ENCODE measurements at regions not wholly inside any gene's neighbourhood (a gene's known extent, or its start where the extent isn't known, plus 50 kb on each side); places are given as distances from the start of the nearest gene placed in this dataset.
"Not testable (repeated sequence)": the region's sequence is repeated elsewhere in the genome, so short reads cannot be mapped to it uniquely, and the experiment has no call there.

DNA sequence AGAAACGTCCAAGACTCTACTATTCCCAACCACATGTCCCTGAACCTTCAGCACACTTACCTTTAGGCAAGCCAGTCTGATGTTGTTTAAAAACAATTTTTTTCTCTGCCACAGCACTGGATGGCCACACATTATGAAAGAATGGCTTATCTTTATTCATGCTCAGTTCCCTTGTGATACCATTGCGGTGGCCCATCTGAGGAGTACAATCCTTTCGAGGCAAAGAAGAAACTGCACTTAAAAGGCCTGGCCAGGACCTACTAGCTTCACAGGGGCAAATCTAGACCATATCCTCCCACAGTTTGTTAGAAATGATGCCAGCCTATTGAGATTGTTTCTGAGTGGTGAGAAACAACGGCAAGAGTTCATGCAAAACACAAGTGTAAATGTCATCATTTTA, 88.4 kb upstream of the PLEKHG1 start:
- Histone ChIP-seq H3K4me3 (ENCODE audit: low read depth, low read length) (no peak overlapping the region), H3K27me3 (replicated peaks) (no peaks in the 10 kb centered on the region), H3K36me3 (replicated peaks) (no peaks in the 10 kb centered on the region), H3K27ac (no peak overlapping the region)
- TF ChIP-seq, protein P1, sequence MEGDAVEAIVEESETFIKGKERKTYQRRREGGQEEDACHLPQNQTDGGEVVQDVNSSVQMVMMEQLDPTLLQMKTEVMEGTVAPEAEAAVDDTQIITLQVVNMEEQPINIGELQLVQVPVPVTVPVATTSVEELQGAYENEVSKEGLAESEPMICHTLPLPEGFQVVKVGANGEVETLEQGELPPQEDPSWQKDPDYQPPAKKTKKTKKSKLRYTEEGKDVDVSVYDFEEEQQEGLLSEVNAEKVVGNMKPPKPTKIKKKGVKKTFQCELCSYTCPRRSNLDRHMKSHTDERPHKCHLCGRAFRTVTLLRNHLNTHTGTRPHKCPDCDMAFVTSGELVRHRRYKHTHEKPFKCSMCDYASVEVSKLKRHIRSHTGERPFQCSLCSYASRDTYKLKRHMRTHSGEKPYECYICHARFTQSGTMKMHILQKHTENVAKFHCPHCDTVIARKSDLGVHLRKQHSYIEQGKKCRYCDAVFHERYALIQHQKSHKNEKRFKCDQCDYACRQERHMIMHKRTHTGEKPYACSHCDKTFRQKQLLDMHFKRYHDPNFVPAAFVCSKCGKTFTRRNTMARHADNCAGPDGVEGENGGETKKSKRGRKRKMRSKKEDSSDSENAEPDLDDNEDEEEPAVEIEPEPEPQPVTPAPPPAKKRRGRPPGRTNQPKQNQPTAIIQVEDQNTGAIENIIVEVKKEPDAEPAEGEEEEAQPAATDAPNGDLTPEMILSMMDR (IDR thresholded peaks at IDR 0.05; ENCODE audit: low read depth, low read length, missing control alignments) = no peak
- no peak for DNase-seq
- in situ Hi-C loops (cut with HindIII; ENCODE audit: low pct_ligation_motif_present, low sequenced_read_pairs) = no loop called here

DNA sequence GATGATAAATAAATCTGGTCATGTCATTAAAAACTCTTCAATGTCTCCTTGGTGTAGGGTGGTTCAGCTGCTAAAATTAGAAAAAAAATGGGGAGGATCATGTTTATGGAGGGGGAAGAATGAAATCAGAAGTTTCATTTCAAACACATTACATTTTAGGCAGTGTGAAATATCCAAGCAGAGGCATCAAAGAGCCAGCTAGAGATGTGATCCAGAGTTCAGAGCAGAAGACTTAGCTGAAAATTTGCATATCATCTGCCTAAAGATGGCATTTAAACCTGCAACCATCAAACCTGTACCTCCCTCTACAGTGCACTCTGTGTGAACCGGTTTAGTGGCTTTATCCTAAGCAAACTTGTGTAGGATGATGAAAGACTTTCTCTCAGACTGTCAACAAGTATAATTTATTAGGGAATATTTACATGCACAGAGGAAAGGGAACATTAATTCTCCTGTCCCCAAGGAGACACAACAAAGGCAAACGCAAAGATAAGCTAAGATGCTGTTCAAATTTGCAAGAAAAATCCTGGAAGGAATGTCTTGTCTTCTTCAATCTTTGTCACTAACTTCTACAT, 84.8 kb upstream of the PLEKHG1 start:
- TF ChIP-seq, protein P1 (IDR thresholded peaks at IDR 0.05; ENCODE audit: low read depth, low read length, missing control alignments) = no peak
- in situ Hi-C loops (cut with HindIII; ENCODE audit: low pct_ligation_motif_present, low sequenced_read_pairs) = no loop called here
- Histone ChIP-seq H3K4me3 (ENCODE audit: low read depth, low read length) (no peak overlapping the region), H3K27ac (no peak overlapping the region), H3K27me3 (replicated peaks) (no peaks in the 10 kb centered on the region), H3K36me3 (replicated peaks) (no peaks in the 10 kb centered on the region)
- no peak for DNase-seq

DNA sequence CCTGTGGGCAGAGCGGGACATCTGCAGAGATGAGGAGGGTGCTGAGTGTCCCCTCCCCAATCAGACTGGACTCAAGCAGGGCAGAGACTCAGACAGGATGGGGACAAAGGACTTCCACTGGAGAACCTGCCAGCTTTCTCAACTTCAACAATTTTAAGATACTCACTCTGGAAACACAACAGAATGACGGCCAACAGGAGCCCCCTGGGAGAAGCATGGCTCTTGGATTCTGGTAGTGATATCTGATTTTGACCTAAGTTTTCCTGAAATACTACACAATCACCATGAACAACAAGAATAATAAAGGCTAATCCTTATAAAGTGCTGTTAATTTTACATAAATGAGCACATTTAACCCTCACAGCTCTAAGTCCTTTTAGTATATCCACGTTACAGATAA, 83.5 kb upstream of the PLEKHG1 start:
- no peaks in the 10 kb centered on the region for H3K36me3 ChIP-seq (replicated peaks)
- no peak overlapping the region for H3K4me3 ChIP-seq (ENCODE audit: low read depth, low read length)
- DNase-seq = no peak
- no peak overlapping the region for H3K27ac ChIP-seq
- in situ Hi-C loops (cut with HindIII; ENCODE audit: low pct_ligation_motif_present, low sequenced_read_pairs) = no loop called here
- H3K27me3 ChIP-seq (replicated peaks) = no peaks in the 10 kb centered on the region
- TF ChIP-seq, protein P1 (IDR thresholded peaks at IDR 0.05; ENCODE audit: low read depth, low read length, missing control alignments) = no peak

DNA sequence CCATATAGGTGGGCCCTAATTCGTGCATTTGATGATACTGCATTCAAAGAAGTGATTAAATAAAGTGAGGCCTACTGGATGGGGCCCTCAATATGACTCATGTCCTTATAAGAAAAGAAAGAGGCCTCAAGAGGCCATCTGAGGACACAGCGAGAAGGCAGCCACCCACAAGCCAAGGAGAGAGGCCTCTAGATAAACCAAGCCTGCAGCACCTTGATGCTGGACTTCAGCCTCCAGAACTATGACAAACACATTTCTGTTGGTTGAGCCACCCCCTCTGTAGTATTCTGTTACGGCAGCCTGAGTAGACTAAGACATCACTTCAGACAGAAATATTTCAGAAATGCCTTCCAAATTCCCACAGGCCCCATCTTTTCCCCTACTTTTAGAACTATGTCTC, 82.5 kb upstream of the PLEKHG1 start:
- in situ Hi-C loops (cut with HindIII; ENCODE audit: low pct_ligation_motif_present, low sequenced_read_pairs) = no loop called here
- TF ChIP-seq, protein P1 (IDR thresholded peaks at IDR 0.05; ENCODE audit: low read depth, low read length, missing control alignments) = no peak
- no peaks in the 10 kb centered on the region for H3K27me3 ChIP-seq (replicated peaks)
- H3K4me3 ChIP-seq (ENCODE audit: low read depth, low read length) = no peak overlapping the region
- no peaks in the 10 kb centered on the region for H3K36me3 ChIP-seq (replicated peaks)
- H3K27ac ChIP-seq = no peak overlapping the region
- DNase-seq = peak; percentile 29

DNA sequence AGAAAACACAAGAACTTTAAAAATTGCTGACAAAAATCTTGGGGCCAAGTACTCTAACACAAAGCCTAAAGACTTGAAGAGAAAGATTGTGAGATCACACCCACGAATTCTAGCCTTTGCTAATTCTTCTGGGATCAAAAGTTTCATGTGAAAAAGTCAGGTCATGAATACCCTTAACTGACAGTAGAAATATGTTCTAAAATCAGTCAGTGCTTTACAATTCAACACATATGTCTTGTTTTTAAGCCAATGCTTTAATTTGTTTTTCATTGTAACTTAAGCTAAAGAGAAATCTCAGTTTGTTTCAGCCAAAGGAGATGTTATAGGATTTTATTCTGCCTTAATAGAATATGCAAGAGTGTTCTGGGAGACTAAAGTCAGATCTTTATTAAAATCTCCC, 78.2 kb upstream of the PLEKHG1 start:
- TF ChIP-seq, protein P1 (IDR thresholded peaks at IDR 0.05; ENCODE audit: low read depth, low read length, missing control alignments) = no peak

DNA sequence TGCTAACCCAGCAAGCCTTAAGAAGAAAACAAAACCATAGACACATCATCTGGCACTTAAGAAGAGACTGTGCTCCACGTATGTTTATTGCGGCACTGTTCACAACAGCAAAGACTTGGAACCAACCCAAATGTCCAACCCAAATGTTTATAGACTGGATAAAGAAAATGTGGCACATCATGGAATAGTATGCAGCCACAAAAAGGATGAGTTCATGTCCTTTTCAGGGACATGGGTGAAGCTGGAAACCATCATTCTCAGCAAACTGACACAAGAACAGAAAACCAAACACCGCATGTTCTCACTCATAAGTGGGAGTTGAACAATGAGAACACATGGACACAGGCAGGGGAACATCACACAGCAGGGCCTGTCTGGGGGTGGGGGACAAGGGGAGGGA, 76.5 kb upstream of the PLEKHG1 start:
- not testable (repeated sequence) for DNase-seq

More for the DNA sequence above, 78.2 kb upstream of the PLEKHG1 start:
- in situ Hi-C loops (cut with HindIII; ENCODE audit: low pct_ligation_motif_present, low sequenced_read_pairs) = no loop called here
- Histone ChIP-seq H3K27ac (no peak overlapping the region), H3K27me3 (replicated peaks) (no peaks in the 10 kb centered on the region), H3K4me3 (ENCODE audit: low read depth, low read length) (no peak overlapping the region), H3K36me3 (replicated peaks) (no peaks in the 10 kb centered on the region)
- DNase-seq = no peak

More for the DNA sequence above, 76.5 kb upstream of the PLEKHG1 start:
- in situ Hi-C loops (cut with HindIII; ENCODE audit: low pct_ligation_motif_present, low sequenced_read_pairs); H3K27ac ChIP-seq; H3K4me3 ChIP-seq (ENCODE audit: low read depth, low read length); H3K27me3 ChIP-seq (replicated peaks); H3K36me3 ChIP-seq (replicated peaks): not testable (repeated sequence)

All from brain microvascular endothelial cell (primary cell).